ENCODE measurements at regions not wholly inside any gene's neighbourhood (a gene's known extent, or its start where the extent isn't known, plus 50 kb on each side); places are given as distances from the start of the nearest gene placed in this dataset.

GRCh38 chr6:165805636-165806035 lies 142.6 kb upstream of the PDE10A start:
- Histone ChIP-seq H3K4me2 (peak overlapping the region; percentile 76), H4K20me1 (replicated peaks; ENCODE audit: insufficient read depth) (no peaks in the 10 kb centered on the region), H3K79me2 (replicated peaks; ENCODE audit: insufficient read depth) (no peaks in the 10 kb centered on the region), H3K4me1 (ENCODE audit: insufficient read depth) (no peaks in the 10 kb centered on the region; the same call in 1 of the 2 replicates), H3K36me3 (ENCODE audit: insufficient read depth) (no peaks in the 10 kb centered on the region), H3K9me2 (ENCODE audit: insufficient read depth) (no peaks in the 10 kb centered on the region), H2AFZ (peak overlapping the region; percentile 26; the same call in 1 of the 2 replicates), H3K4me3 (peak overlapping the region; percentile 50), H3K27me3 (ENCODE audit: insufficient read depth) (peaks cover 45% of the 10 kb centered on the region), H3F3A (replicated peaks; ENCODE audit: low read depth) (no peaks in the 10 kb centered on the region), H3K27ac (ENCODE audit: low read depth) (no peak overlapping the region)
- peaks cover 3% of the 10 kb centered on the region for H3K4me1 Mint-ChIP-seq
- TF ChIP-seq JUNB (IDR thresholded peaks at IDR 0.05; ENCODE audit: unreplicated experiment): no peak
- no peak for TF ChIP-seq POLR2AphosphoS5 (IDR thresholded peaks at IDR 0.05; ENCODE audit: low read depth)
- no peak for TF ChIP-seq CREB1 (CRISPR knock-in tag; IDR thresholded peaks at IDR 0.05; ENCODE audit: low read depth)
- H3K9me3 Mint-ChIP-seq: peaks cover 9% of the 10 kb centered on the region; the same call in 2 of the 3 replicates
- peaks cover 5% of the 10 kb centered on the region; the same call in 1 of the 3 replicates for H3K36me3 Mint-ChIP-seq (ENCODE audit: low read depth)
- peak overlapping the region; percentile 74 for H3K4me3 Mint-ChIP-seq
- DNase-seq (ENCODE audit: low spot score) (peak; percentile 21), ATAC-seq (peak; percentile 19)
- no peak overlapping the region for H3K27ac Mint-ChIP-seq
- peaks cover 30% of the 10 kb centered on the region for H3K27me3 Mint-ChIP-seq (ENCODE audit: insufficient read depth, low read depth, poor library complexity)

- H3K4me1 Mint-ChIP-seq: peaks cover 3% of the 10 kb centered on the region
- peaks cover 4% of the 10 kb centered on the region; the same call in 1 of the 3 replicates for H3K9me3 Mint-ChIP-seq
- H3K27me3 Mint-ChIP-seq (ENCODE audit: insufficient read depth, low read depth, poor library complexity): peaks cover 30% of the 10 kb centered on the region
- Histone ChIP-seq H3K27ac (ENCODE audit: low read depth) (no peak overlapping the region), H3K27me3 (ENCODE audit: insufficient read depth) (peaks cover 45% of the 10 kb centered on the region), H3K79me2 (replicated peaks; ENCODE audit: insufficient read depth) (no peaks in the 10 kb centered on the region), H3K4me2 (peak overlapping the region; percentile 76), H4K20me1 (replicated peaks; ENCODE audit: insufficient read depth) (no peaks in the 10 kb centered on the region), H3F3A (replicated peaks; ENCODE audit: low read depth) (no peaks in the 10 kb centered on the region), H3K36me3 (ENCODE audit: insufficient read depth) (no peaks in the 10 kb centered on the region), H2AFZ (peak overlapping the region; percentile 26), H3K4me3 (peak overlapping the region; percentile 50), H3K4me1 (ENCODE audit: insufficient read depth) (no peaks in the 10 kb centered on the region; the same call in 1 of the 2 replicates), H3K9me2 (ENCODE audit: insufficient read depth) (no peaks in the 10 kb centered on the region)
- H3K27ac Mint-ChIP-seq: no peak overlapping the region
- peak overlapping the region; percentile 74 for H3K4me3 Mint-ChIP-seq
- ATAC-seq: peak; percentile 86
- peak; percentile 61 for DNase-seq (ENCODE audit: low spot score)
- peaks cover 5% of the 10 kb centered on the region; the same call in 1 of the 3 replicates for H3K36me3 Mint-ChIP-seq (ENCODE audit: low read depth)
- TF ChIP-seq ETS1 (IDR thresholded peaks at IDR 0.05) (no peak), ZNF114 (CRISPR knock-in tag; IDR thresholded peaks at IDR 0.05) (no peak), NANOG (IDR thresholded peaks at IDR 0.05; ENCODE audit: borderline replicate concordance) (no peak)
Observed at GRCh38 chr6:165805067-165805555, 142.1 kb upstream of the PDE10A start.

DNA sequence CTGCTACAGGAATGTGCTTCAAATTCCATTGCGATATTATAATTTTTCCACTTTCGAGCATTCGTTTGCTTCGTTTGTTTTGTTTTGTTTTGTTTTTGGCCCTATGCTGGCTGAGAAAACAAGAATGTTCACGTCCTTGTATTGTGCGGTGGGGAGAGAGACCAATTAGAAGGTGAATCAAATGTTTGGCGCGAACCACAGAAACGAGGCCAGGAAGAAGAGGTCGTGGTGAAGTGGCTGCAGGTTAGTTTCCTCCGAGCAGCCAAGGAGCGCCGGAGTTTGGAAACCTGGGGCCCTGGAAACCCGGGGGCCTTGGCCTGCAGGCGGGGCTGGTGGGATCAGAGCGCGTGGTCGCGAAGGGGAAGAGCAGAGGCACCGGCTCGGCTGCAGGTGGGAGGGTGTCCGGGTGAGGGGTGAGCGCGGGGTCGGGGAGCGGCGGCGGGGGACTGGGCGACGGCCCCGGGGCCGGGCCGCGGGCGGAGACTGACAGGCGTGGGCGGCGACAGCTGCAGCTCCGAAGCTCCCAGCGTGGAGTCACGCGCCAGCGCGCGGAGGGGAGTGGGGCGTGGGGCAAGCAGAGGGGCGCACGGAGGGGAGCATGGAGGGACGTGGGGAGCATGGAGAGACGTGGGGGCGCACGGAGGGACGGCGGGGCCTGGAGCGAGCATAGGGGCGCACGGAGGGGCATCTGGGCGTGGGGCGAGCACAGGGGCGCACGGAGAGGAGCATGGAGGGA lies 141.5 kb upstream of the PDE10A start:
- no peaks in the 10 kb centered on the region for H3K79me2 ChIP-seq (replicated peaks; ENCODE audit: insufficient read depth)
- H3F3A ChIP-seq (replicated peaks; ENCODE audit: low read depth): no peaks in the 10 kb centered on the region
- peak overlapping the region; percentile 76 for H3K4me2 ChIP-seq
- H3K27me3 ChIP-seq (ENCODE audit: insufficient read depth): peaks cover 45% of the 10 kb centered on the region
- Mint-ChIP-seq H3K27ac (no peak overlapping the region), H3K4me1 (peaks cover 3% of the 10 kb centered on the region), H3K4me3 (peak overlapping the region; percentile 74), H3K36me3 (ENCODE audit: low read depth) (0 out of 3 replicates have a peak, but pooled peaks cover 4% of the 10 kb centered on the region), H3K9me3 (peaks cover 2% of the 10 kb centered on the region; the same call in 1 of the 3 replicates), H3K27me3 (ENCODE audit: insufficient read depth, low read depth, poor library complexity) (peaks cover 30% of the 10 kb centered on the region)
- H2AFZ ChIP-seq: peak overlapping the region; percentile 26
- no peaks in the 10 kb centered on the region; the same call in 1 of the 2 replicates for H3K4me1 ChIP-seq (ENCODE audit: insufficient read depth)
- no peaks in the 10 kb centered on the region for H3K36me3 ChIP-seq (ENCODE audit: insufficient read depth)
- H3K9me2 ChIP-seq (ENCODE audit: insufficient read depth): no peaks in the 10 kb centered on the region
- ATAC-seq (peak; percentile 72), DNase-seq (ENCODE audit: low spot score) (peak; percentile 52)
- H4K20me1 ChIP-seq (replicated peaks; ENCODE audit: insufficient read depth): no peaks in the 10 kb centered on the region
- H3K4me3 ChIP-seq: peak overlapping the region; percentile 50
- H3K27ac ChIP-seq (ENCODE audit: low read depth): no peak overlapping the region
- TF ChIP-seq ZNF462 (CRISPR knock-in tag; IDR thresholded peaks at IDR 0.05): 0 out of 2 replicates have a peak, but pooled peaks have one; percentile 10

Data from GM23338 (cell line).